ENCODE measurements at regions not wholly inside any gene's neighbourhood (a gene's known extent, or its start where the extent isn't known, plus 50 kb on each side); places are given as distances from the start of the nearest gene placed in this dataset.

DNA sequence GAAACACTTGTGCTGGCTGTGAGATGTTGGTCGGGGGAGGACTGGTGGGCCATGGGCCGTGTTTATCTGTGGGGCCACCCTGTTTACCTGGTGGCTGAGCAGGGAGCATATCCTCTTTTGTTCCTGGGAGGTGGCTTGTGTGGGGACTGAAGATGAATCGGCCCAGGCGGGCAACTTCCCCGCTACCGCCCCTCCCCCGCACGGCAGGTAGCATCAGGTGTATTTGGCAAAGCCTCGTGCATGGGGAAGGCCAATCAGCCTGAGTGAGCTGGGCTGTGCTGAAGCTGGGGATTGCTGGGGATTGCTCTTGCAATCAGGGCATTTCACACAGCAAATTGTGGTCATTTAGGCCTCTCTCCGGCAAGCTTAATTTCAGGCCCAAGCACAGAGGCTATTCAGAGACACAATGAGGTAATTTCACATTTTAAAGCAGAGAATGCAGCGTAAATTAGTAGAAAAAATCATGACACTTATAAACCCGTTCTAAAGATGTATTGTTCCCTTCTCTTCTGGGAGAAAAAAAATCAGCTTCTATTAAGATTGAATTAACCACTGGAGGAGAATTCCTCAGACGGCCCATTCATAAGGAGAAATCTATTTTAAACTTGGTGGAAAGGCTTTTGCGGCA, 197.7 kb upstream of the POU3F1 start:
- no peak for DNase-seq

- DNase-seq, result no peak
These were observed 196.5 kb upstream of the POU3F1 start for GRCh38 chr1:38243106-38243505.

DNA sequence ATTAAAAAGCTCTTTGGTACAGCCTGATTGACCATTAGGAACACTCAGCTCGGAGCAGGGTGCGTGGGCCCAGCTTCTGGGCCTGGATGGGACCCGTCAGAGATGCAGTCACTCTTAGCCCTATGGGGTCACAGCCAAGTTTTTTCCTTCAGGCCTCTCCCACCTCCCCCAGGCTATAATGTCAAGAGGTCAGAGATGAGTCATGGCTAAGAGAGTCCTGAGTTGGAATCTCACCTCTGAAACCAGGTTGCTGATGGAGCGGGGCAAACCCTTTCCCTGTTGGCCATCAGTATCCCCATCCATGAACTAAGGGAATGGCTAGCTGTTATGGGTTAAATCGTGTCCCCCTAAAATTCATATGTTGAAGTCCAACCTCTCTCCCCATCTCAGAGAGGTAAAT, 195.9 kb upstream of the POU3F1 start:
- no peak for DNase-seq

GRCh38 chr1:38241594-38242334, 195.2 kb upstream of the POU3F1 start:
- no peak for DNase-seq

GRCh38 chr1:38240618-38241017, 194.0 kb upstream of the POU3F1 start:
- DNase-seq, result no peak

DNA sequence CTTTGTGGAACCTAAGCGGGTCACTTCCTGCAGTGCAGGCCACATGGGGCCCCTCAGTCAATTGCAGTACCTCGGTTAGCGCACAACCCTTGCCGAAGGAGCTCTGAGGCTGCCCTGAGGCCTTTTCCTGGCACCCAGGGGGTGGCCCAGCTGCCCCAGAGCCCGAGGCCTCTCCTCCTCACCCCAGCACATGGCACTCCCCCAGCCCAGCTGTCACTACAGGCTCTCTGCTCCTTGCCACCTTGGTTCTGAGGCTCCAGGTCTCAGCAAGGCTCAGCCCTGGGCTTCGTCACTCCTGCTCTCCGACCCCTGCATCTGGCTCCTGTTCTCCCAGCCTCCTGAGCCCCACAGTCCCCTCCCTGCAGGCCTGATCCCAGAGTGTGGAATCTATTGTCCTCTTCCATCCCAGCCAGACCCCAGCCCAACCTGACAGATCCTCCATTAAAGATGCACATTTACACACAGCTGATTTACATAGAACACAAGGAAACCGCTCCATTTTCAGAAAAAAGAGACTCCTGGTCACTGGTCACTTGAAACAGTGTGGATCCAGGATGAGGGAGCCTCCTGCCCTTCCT, 192.8 kb upstream of the POU3F1 start:
- peak; percentile 61 to 76 for DNase-seq

DNA sequence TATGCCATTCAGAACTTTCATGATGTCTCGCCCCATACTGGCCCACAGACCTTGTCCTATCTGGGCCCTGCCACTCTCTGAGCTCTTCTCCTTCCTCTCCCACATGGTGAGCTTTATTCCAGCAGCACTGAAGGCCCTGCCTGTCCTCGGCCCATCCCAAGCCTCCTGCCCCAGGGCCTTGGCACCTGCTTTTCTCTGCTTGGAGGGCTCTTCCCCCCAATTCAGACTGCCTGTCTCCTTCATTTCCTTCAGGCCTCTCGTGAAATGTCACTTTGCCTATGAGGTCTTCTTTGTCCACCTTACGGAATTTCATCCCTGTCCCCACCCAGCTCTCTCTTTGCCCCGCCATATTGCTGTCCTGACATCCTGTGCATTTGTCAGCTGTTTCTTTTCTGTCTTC, 191.7 kb upstream of the POU3F1 start:
- DNase-seq, result no peak

GRCh38 chr1:38235705-38236104, 189.1 kb upstream of the POU3F1 start:
- no peak for DNase-seq

DNA sequence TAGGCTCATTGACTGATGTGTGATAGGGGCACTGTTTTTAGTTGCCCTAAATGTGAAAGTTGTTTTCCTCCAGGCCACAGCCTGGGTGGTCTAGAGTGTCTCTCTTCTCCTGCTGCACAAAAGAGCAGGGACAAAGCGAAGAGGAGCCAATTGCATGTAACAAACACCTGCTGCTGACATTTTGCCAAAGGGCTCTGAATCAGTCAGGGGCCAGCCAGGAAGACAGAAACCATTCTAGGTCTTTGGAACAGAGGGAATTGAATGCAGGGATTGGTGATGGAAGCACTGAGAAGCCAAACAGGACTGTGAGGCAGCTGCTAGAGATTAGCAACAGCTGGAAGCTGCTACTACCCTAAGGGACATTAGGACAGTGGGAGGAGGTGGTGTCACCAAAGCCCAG, 185.3 kb upstream of the POU3F1 start:
- DNase-seq, result no peak

DNA sequence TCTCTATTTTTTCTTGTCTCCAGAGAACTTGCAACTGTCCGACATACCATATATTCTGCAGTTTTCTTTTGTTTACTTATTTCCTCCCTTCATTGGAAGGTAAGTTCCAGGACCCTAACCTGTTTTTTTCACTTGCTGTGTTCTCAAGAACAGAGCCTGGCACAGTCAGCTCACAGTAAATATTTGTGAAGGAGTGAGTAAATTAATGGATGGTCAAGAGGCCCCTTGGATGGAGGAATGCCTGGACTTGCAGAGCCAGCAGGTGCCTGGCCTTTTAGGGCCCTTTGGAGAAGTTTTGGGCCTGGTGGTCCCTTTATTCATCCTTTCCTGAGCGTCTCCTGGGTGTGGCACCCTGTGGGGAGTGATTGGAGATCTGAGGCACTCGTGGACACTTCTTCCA, 182.1 kb upstream of the POU3F1 start:
- no peak for DNase-seq

DNA sequence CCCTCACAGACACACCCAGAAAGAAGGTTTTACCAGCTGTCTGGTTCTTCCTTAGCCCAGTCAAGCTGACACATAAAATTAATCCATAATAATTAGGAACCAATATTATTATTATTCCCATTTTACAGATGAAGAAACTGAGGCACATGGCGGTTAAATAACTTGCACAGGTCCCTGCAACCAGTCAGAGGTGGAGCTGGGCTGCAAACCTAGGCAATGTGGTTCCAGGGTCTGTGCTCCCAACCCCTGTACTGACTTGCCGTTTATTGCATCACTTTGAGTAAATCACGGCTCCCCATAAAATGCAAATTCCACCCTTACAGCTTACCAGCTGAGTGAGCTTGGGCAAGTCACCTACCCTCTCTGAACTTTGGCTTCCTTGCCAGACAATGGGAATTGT, 179.2 kb upstream of the POU3F1 start:
- no peak for DNase-seq

- no peak for DNase-seq
These were observed 176.8 kb upstream of the POU3F1 start for GRCh38 chr1:38223391-38223790.

DNA sequence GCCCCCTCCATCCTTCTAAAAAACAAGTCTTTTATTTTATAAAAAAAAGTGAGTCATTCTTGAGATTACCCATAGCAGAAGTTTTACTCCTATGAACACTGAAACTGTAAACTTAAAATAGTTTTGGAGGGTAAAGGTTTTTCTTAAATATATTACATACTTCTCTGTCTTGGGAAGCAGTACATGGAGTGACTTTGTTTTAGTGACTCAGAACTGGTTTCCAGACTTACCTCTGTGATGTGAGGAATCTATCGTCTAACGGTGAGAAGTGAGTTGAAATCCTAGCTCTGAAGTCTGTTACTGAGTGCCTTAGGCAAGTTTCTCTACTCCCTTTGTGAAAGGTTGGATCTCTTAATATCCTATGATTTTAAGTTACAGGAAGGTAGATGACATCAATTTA, 176.3 kb upstream of the POU3F1 start:
- no peak for DNase-seq

DNA sequence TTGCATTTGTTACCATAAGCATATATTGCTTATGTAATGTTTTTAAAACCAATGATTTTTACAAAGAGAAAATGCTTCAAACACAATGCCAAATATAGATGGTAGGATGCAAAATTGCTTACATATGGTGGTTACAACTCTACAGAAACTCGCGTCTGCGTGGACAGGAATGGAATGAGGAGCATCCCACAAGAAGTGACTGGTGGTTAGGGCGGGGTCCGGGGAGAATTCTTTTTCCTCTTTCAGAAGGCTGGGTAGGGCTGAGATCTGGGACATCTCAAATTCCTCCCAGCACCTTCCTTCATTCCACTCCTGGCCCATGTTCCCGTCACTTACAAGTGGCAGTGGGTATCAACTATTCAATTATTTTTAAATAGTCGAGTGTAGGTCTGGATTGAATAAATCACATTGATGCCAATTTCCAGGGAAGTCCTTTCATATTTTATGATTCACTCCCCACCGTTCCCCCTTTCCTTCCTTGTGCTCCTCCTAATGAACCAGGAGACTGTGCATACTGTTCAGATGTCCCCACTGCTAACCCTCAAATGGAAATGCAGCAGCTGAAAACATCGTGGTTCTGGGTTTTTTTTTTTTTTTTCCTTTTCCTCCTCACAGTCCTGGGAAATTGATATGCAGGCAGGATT, 174.5 kb upstream of the POU3F1 start:
- DNase-seq, result no peak

DNA sequence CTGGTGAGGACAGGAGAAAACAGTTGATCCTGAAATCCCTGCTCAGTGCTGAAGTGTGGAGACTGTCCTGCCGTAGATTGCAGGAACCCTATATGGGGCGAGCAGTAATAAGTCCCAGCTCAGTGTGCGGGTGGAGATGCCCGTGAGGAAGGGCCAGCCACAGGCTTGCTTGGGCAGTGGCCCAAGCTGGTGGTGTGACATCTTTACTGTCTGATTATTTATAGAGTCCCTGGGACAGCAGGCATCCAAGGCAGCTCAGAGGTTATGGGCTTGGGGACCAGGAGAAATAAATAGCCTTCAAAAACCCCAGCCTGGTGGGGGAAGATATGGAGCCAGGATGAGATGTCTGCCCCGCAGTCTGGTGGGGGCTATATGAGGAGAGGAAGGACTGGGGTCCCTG, 170.7 kb upstream of the POU3F1 start:
- no peak for DNase-seq

- no peak for DNase-seq
These were observed 167.2 kb upstream of the POU3F1 start for GRCh38 chr1:38213646-38214434.

- no peak for DNase-seq
These were observed 164.2 kb upstream of the POU3F1 start for GRCh38 chr1:38210895-38211177.

DNA sequence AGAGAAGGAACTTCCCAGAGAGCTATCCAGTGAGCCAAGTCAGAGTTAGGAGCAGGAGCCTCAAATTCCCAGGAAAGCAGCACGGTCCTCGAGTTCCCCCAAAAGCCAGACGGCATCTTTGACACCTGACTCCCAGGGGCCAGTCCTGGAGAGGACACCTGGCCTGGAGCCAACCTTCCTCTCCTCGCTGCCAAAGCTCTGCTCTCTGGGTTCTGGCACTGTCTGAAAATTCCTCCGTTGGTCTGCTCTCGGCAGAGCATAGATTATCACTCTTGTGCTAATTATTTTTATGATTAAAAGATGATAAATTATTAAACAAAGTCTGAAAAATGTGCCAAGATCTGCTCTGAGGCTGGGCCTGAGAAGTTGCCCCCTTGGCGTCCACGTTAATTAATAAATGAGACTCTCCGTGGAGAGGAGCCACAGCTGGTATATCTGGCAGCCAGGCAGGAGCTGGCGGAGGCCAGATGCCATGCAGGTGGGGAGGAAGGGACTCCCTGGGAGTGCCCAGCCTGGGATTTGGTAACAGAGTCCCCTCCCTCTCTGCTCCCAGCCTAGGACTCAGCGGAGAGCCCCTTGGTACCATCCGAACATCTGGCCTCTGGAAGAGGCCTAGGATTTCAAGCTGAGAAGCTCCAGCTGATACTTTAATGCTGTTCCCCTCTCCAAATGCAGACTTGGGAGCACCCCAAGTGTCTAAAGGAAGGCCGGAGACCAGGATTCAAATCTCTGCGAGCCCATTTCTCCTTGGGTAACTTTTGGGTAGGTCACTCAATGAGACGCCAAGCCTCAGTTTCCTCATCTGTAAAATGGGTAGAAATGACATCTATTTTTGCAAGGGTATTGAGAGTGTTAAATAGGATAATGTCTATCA, 163.7 kb upstream of the POU3F1 start:
- DNase-seq, result peak; percentile 78 to 94

DNA sequence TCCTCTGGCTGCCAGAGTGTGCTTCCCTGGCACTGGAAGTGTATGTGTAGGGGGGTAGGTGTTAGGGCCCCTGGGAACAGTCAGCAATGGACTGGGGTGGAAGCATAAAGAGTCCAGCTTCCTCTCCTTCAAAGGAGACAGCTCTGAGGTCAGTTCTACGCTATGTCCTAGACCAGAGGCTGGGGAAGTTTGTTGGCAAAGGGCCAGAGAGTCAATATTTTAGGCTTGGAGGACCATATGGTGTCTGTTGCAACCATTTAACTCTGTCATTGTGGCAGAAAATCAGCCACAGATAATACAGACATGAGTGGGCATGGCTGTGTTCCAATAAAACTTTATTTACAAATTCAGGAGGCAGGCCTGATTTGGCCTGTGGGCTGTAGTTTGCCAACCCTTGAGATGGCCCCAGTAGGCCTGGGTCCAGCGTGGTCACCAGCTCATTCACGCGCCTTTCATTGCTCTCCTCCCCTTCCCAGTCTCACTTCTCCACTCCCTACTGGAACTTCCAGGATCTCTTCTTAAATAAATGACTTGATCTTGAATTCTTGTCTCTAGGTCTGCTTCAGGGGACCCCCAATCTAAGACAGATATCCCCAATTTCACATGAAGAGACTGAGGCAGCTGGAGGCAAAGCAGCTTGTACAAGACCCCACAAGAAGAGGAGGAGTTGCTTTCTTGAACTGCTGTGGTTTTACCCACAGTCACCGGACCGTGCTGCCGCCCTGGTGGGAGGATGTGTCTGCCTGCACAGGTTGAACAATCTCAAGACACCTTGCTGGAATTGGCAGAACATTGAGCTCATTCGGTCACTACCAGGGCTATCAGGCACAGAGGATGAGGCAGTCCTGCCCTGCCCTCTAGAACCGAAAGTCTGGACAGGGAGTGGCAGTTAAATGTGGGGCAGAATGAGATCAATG, 162.4 kb upstream of the POU3F1 start:
- peak; percentile 51 to 73 for DNase-seq

- no peak for DNase-seq
These were observed 161.3 kb upstream of the POU3F1 start for GRCh38 chr1:38207906-38208305.

DNA sequence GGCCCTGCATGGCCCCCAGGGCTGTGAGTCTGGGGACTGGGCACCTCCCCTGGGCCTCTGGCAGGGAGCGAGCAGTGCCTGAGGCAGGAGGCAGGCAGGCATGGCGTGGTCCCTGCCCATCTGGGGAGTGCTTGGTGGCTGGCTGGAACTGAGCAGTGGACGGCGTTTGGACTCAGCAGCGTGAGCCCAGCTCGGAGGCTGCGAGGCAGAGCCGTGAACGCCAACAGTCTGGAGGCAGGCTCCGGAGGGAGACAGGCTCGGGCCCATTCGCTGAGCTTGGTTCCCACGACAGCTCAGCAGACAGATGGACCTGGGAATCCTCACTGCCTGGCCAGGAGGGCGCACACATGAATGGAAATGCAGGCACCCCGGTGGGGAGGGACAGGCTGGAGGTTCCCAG, 160.7 kb upstream of the POU3F1 start:
- peak; percentile 20 to 65 for DNase-seq
